ENCODE measurements at regions not wholly inside any gene's neighbourhood (a gene's known extent, or its start where the extent isn't known, plus 50 kb on each side); places are given as distances from the start of the nearest gene placed in this dataset.

DNA sequence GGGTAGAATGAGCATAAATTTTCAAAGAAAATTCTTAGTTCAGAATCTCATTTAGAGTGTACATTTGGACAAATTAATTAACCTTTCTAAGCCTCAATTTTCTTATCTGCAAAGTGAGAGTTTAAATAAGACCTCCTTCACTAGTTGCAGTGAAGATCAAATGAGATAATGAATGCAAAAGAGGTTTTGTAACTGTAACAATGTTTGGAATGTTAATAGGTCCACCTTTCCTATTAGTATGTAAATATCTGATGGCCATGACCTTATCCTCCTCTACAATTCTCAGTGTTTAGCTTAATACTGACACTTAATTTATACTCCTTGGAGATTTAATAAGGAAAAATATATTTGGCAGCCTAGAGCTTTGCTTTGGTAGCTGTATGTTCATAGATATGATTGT is 138.8 kb downstream of the GABRG1 start:
- DNase-seq (ENCODE audit: low spot score) = no peak
- TF ChIP-seq, protein P1, sequence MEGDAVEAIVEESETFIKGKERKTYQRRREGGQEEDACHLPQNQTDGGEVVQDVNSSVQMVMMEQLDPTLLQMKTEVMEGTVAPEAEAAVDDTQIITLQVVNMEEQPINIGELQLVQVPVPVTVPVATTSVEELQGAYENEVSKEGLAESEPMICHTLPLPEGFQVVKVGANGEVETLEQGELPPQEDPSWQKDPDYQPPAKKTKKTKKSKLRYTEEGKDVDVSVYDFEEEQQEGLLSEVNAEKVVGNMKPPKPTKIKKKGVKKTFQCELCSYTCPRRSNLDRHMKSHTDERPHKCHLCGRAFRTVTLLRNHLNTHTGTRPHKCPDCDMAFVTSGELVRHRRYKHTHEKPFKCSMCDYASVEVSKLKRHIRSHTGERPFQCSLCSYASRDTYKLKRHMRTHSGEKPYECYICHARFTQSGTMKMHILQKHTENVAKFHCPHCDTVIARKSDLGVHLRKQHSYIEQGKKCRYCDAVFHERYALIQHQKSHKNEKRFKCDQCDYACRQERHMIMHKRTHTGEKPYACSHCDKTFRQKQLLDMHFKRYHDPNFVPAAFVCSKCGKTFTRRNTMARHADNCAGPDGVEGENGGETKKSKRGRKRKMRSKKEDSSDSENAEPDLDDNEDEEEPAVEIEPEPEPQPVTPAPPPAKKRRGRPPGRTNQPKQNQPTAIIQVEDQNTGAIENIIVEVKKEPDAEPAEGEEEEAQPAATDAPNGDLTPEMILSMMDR (IDR thresholded peaks at IDR 0.05; ENCODE audit: extremely low read depth, insufficient read depth, missing control alignments) = no peak
- in situ Hi-C loops (cut with MboI; ENCODE audit: low pct_unique_long_range_greater_than_20kb, low sequenced_read_pairs, unreplicated experiment) = no loop called here

DNA sequence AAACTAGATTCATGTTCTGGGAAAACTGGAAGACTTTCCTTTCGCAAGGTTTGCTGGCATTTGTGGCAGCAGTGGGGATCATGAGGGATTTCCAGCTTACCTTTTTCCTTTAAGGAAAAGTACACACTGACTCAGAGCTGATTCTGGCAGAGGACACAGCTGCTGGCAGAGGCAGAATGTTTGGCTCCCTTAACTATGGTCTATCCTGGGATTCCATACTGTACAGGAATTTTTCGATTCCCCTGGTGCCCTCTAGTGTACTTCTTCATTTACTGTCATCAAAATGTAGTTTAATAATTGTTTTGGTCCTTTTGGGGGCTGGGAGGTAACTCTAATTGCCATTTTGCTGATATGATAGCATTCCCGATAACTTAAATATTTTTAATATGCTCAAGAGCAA is 152.7 kb downstream of the GABRG1 start:
- DNase-seq (ENCODE audit: low spot score) = no peak
- in situ Hi-C loops (cut with MboI; ENCODE audit: low pct_unique_long_range_greater_than_20kb, low sequenced_read_pairs, unreplicated experiment) = no loop called here
- TF ChIP-seq, protein P1 (IDR thresholded peaks at IDR 0.05; ENCODE audit: extremely low read depth, insufficient read depth, missing control alignments) = no peak

DNA sequence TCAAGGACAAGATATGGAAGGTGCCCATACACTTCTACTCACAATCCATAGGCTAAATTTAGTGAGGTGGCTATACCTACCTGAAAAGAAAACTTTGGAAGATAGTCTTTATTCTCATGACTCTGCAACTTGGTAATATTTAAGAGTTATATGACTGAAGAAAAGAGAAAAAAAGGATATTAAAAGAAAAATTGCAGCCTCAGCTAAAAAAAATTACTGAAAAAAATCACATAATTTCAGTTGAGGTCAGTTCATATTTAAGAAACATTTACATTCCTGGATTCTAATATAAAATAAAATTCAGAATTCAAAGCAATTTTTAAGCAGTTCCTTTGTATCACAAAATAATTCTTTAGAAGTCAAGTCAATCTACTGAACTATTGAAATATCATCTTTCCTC is 166.5 kb downstream of the GABRG1 start:
- DNase-seq (ENCODE audit: low spot score) = no peak
- in situ Hi-C loops (cut with MboI; ENCODE audit: low pct_unique_long_range_greater_than_20kb, low sequenced_read_pairs, unreplicated experiment) = no loop called here
- TF ChIP-seq, protein P1 (IDR thresholded peaks at IDR 0.05; ENCODE audit: extremely low read depth, insufficient read depth, missing control alignments) = no peak

DNA sequence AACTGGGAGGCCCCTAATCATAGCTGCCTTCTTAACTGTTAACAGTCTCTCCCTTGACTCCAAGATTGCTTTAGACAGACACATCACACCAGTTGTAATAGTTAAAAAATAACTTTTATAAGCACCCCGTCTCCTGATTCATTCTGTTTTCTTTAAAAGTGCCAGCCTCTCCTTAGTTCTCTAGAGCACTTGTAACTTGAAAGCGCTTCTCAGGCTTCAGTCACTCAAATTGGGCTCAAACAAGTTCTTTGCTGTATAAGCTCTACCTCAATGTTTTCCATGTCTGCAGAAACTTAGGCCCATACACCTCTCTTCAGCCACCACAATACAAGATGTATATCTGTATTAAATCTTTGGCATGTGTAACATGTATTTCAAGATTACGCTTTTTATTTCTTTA is 169.6 kb downstream of the GABRG1 start:
- DNase-seq (ENCODE audit: low spot score) = no peak
- in situ Hi-C loops (cut with MboI; ENCODE audit: low pct_unique_long_range_greater_than_20kb, low sequenced_read_pairs, unreplicated experiment) = no loop called here
- TF ChIP-seq, protein P1 (IDR thresholded peaks at IDR 0.05; ENCODE audit: extremely low read depth, insufficient read depth, missing control alignments) = no peak

DNA sequence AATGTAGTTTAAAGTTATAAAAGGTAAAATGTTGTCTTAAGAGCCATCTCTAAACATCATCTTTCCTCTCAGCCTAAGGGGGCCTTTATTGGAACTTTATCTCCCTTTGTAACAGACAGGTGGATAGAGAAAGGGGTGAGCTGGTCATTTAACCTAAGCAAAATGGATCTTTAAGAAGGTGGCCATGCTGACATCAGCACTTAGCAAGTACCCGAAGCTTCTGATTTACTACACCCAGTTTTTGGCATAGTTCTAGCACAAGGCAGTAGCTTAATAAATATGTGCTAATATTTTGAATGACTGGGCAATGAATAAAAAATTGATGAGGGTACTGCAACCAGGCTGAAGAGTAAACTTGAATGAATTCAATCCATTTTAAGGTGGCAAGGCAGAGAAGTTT is 172.7 kb downstream of the GABRG1 start:
- in situ Hi-C loops (cut with MboI; ENCODE audit: low pct_unique_long_range_greater_than_20kb, low sequenced_read_pairs, unreplicated experiment) = no loop called here
- TF ChIP-seq, protein P1 (IDR thresholded peaks at IDR 0.05; ENCODE audit: extremely low read depth, insufficient read depth, missing control alignments) = no peak
- DNase-seq (ENCODE audit: low spot score) = no peak

DNA sequence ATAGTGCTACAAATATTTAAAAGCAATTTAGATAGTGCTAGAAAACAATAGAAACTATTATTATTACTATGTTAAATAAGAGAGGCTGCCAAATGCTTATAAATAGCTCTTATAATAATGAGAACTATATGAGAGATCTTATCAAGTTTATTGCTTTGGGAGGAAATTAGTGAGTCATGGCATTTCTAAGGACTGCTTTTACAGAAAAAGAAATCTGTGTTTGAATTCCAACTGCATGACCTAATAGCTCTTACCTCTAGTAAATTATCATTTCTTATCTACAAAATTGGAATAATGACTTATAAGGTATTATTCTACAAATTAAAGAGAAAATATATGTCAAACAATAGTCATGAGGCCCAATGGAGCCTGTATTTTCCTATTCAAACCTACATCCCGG is 177.2 kb downstream of the GABRG1 start:
- in situ Hi-C loops (cut with MboI; ENCODE audit: low pct_unique_long_range_greater_than_20kb, low sequenced_read_pairs, unreplicated experiment) = no loop called here
- DNase-seq (ENCODE audit: low spot score) = no peak
- TF ChIP-seq, protein P1 (IDR thresholded peaks at IDR 0.05; ENCODE audit: extremely low read depth, insufficient read depth, missing control alignments) = no peak

DNA sequence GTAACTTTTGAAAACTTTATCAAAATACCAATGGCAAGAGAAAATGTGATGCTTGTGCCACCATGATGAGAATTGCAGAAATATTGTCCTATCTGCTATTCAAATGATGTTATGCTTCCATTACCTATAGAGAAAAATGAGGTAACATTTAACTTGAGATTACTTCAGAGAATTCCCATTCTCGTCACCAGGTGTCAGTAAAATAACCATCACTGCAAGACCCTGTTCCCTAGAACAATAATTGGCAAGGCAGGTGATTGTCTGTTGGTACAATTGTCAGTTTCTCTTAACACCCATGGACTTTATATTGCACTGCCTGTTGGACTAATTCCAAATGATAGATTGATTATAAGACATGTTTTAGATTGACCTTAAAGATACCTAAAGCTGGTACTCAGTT is 179.9 kb downstream of the GABRG1 start:
- in situ Hi-C loops (cut with MboI; ENCODE audit: low pct_unique_long_range_greater_than_20kb, low sequenced_read_pairs, unreplicated experiment) = no loop called here
- DNase-seq (ENCODE audit: low spot score) = no peak
- TF ChIP-seq, protein P1 (IDR thresholded peaks at IDR 0.05; ENCODE audit: extremely low read depth, insufficient read depth, missing control alignments) = no peak

Data from GM13977 (cell line).